ENCODE measurements at regions not wholly inside any gene's neighbourhood (a gene's known extent, or its start where the extent isn't known, plus 50 kb on each side); places are given as distances from the start of the nearest gene placed in this dataset.

DNA sequence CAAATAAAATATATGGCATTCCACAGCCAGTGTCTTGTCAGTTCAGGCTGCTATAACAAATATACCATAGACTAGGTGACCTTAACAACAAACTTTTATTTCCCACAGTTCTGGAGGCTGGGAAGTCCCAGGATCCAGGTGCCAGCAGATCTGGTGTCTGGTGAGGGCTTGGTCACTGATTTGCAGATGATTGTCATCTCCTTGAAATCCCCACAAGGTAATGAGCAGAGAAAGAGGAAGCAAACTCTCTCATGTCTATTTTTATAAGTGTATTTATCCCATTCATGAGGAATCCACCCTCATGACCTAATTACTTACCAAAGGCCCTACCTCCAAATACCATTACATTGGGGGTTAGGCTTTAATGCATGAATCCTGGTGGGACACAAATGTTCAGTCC lies 663.2 kb downstream of the TLR4 start:
- no peaks in the 10 kb centered on the region for H3K27me3 ChIP-seq (ENCODE audit: control insufficient read depth in 2 of 2, insufficient read depth in 2 of 2, low read length in 2 of 2)
- peaks cover 0 to 4% of the 10 kb centered on the region in 2 donors for H3K9me3 ChIP-seq (ENCODE audit: control insufficient read depth in 2 of 2, low read length in 2 of 2)
- no peaks in the 10 kb centered on the region for H3K4me1 ChIP-seq (ENCODE audit: control insufficient read depth in 2 of 2, insufficient read depth in 2 of 2, low read length in 2 of 2)
- H3K36me3 ChIP-seq (ENCODE audit: control insufficient read depth in 2 of 2, insufficient read depth in 2 of 2, low read length in 2 of 2): no peaks in the 10 kb centered on the region
- H3K4me3 ChIP-seq (ENCODE audit: low read length in 2 of 2): no peak overlapping the region
- no peak overlapping the region for H3K9ac ChIP-seq (ENCODE audit: low read depth in 1 of 2, low read length in 2 of 2)
- H3K27ac ChIP-seq (ENCODE audit: low read depth in 2 of 2, low read length in 2 of 2): no peak overlapping the region

GRCh38 chr9:118384531-118385100 lies 680.4 kb downstream of the TLR4 start:
- no peaks in the 10 kb centered on the region for H3K9me3 ChIP-seq (ENCODE audit: control insufficient read depth in 2 of 2, low read length in 2 of 2)
- H3K27ac ChIP-seq (ENCODE audit: low read depth in 2 of 2, low read length in 2 of 2): no peak overlapping the region
- no peaks in the 10 kb centered on the region for H3K36me3 ChIP-seq (ENCODE audit: control insufficient read depth in 2 of 2, insufficient read depth in 2 of 2, low read length in 2 of 2)
- no peak overlapping the region for H3K4me3 ChIP-seq (ENCODE audit: low read length in 2 of 2)
- H3K27me3 ChIP-seq (ENCODE audit: control insufficient read depth in 2 of 2, insufficient read depth in 2 of 2, low read length in 2 of 2): no peaks in the 10 kb centered on the region
- no peak overlapping the region for H3K9ac ChIP-seq (ENCODE audit: low read depth in 1 of 2, low read length in 2 of 2)
- no peaks in the 10 kb centered on the region for H3K4me1 ChIP-seq (ENCODE audit: control insufficient read depth in 2 of 2, insufficient read depth in 2 of 2, low read length in 2 of 2)

DNA sequence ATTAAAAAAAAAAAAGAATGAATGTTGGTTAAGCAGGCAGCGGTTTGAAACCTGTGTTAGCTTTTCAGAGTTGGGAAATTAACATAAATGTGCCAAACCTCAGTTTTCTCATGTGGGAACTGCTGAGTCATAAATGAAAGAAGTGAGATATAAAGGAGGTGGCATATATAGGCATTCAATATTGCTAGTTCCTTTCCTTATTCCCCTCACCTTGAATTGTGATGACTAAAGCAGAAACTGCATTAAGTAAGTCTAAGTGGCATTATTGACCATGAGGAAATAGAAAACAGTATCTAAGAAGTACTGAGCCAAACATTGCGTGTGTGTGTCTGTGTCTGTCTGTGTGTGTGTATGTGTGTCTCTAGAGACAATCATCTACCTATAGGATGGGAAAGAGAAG lies 691.2 kb downstream of the TLR4 start:
- Histone ChIP-seq H3K9me3 (ENCODE audit: control insufficient read depth in 2 of 2, low read length in 2 of 2) (peaks cover 0 to 2% of the 10 kb centered on the region in 2 donors), H3K4me1 (ENCODE audit: control insufficient read depth in 2 of 2, insufficient read depth in 2 of 2, low read length in 2 of 2) (no peaks in the 10 kb centered on the region), H3K36me3 (ENCODE audit: control insufficient read depth in 2 of 2, insufficient read depth in 2 of 2, low read length in 2 of 2) (no peaks in the 10 kb centered on the region), H3K27me3 (ENCODE audit: control insufficient read depth in 2 of 2, insufficient read depth in 2 of 2, low read length in 2 of 2) (no peaks in the 10 kb centered on the region), H3K4me3 (ENCODE audit: low read length in 2 of 2) (no peak overlapping the region), H3K27ac (ENCODE audit: low read depth in 2 of 2, low read length in 2 of 2) (no peak overlapping the region), H3K9ac (ENCODE audit: low read depth in 1 of 2, low read length in 2 of 2) (no peak overlapping the region)

GRCh38 chr9:118401546-118401945 lies 697.3 kb downstream of the TLR4 start:
- no peak overlapping the region for H3K9ac ChIP-seq (ENCODE audit: low read depth in 1 of 2, low read length in 2 of 2)
- no peaks in the 10 kb centered on the region for H3K36me3 ChIP-seq (ENCODE audit: control insufficient read depth in 2 of 2, insufficient read depth in 2 of 2, low read length in 2 of 2)
- no peak overlapping the region for H3K4me3 ChIP-seq (ENCODE audit: low read length in 2 of 2)
- H3K4me1 ChIP-seq (ENCODE audit: control insufficient read depth in 2 of 2, insufficient read depth in 2 of 2, low read length in 2 of 2): no peaks in the 10 kb centered on the region
- H3K9me3 ChIP-seq (ENCODE audit: control insufficient read depth in 2 of 2, low read length in 2 of 2): peaks cover 0 to 2% of the 10 kb centered on the region in 2 donors
- H3K27ac ChIP-seq (ENCODE audit: low read depth in 2 of 2, low read length in 2 of 2): no peak overlapping the region
- H3K27me3 ChIP-seq (ENCODE audit: control insufficient read depth in 2 of 2, insufficient read depth in 2 of 2, low read length in 2 of 2): no peaks in the 10 kb centered on the region

DNA sequence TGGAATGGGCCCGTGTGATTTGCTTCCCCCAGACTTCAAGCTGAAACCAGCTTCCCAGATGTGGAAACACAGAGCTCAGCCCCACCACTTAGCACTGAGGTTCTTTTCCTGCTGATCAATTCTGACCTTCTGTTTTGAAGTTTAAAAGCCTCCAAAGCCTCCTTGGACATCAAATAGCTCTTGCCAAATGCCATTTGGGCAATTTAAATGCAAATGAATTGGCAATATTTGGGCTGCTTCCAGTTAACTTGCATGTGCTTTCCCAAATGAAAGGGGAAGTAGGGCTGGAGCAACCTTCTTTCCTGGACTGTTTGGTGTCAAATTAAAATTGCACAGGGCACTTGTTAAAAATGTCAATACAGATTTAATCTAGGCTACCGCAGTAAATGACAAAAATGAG lies 710.5 kb downstream of the TLR4 start:
- no peak overlapping the region for H3K27ac ChIP-seq (ENCODE audit: low read depth in 2 of 2, low read length in 2 of 2)
- no peak overlapping the region for H3K4me3 ChIP-seq (ENCODE audit: low read length in 2 of 2)
- no peaks in the 10 kb centered on the region for H3K36me3 ChIP-seq (ENCODE audit: control insufficient read depth in 2 of 2, insufficient read depth in 2 of 2, low read length in 2 of 2)
- no peaks in the 10 kb centered on the region for H3K27me3 ChIP-seq (ENCODE audit: control insufficient read depth in 2 of 2, insufficient read depth in 2 of 2, low read length in 2 of 2)
- no peak overlapping the region for H3K9ac ChIP-seq (ENCODE audit: low read depth in 1 of 2, low read length in 2 of 2)
- H3K4me1 ChIP-seq (ENCODE audit: control insufficient read depth in 2 of 2, insufficient read depth in 2 of 2, low read length in 2 of 2): peaks cover 0 to 4% of the 10 kb centered on the region in 2 donors
- no peaks in the 10 kb centered on the region for H3K9me3 ChIP-seq (ENCODE audit: control insufficient read depth in 2 of 2, low read length in 2 of 2)

DNA sequence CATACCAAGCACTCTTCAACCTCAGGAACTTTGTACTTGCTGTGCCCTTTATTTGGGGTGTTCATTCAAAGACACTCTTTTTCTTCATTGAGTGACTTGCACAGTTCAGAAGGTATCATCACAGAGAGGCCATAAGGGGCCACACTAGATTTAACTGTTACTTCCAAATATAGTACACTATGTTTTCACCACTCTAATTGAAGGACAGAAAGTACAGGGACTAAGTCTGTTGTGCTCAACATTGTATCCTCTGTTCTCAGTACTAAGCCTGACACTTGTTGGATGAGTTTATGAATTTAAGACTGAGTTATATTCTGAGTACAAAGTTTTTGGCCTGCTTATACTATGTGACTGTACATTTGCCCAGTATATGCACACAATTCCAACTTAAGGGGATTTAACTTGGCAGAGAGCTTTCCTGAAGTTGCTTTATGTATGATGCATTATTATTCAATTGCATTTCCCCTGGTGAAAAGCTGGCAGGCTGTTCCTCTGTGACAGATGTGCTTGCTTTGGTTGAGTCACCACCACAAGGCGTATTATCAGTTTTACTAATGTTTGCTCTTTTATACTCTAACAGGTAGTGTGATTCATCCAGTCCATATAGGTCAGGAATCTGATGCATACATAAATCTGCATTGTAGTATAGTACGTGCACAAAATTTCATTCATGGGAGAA lies 714.8 kb downstream of the TLR4 start:
- no peaks in the 10 kb centered on the region for H3K36me3 ChIP-seq (ENCODE audit: control insufficient read depth in 2 of 2, insufficient read depth in 2 of 2, low read length in 2 of 2)
- H3K27me3 ChIP-seq (ENCODE audit: control insufficient read depth in 2 of 2, insufficient read depth in 2 of 2, low read length in 2 of 2): no peaks in the 10 kb centered on the region
- H3K9ac ChIP-seq (ENCODE audit: low read depth in 1 of 2, low read length in 2 of 2): no peak overlapping the region
- no peak overlapping the region for H3K4me3 ChIP-seq (ENCODE audit: low read length in 2 of 2)
- H3K9me3 ChIP-seq (ENCODE audit: control insufficient read depth in 2 of 2, low read length in 2 of 2): no peaks in the 10 kb centered on the region
- H3K4me1 ChIP-seq (ENCODE audit: control insufficient read depth in 2 of 2, insufficient read depth in 2 of 2, low read length in 2 of 2): peaks cover 0 to 5% of the 10 kb centered on the region in 2 donors
- no peak overlapping the region for H3K27ac ChIP-seq (ENCODE audit: low read depth in 2 of 2, low read length in 2 of 2)

DNA sequence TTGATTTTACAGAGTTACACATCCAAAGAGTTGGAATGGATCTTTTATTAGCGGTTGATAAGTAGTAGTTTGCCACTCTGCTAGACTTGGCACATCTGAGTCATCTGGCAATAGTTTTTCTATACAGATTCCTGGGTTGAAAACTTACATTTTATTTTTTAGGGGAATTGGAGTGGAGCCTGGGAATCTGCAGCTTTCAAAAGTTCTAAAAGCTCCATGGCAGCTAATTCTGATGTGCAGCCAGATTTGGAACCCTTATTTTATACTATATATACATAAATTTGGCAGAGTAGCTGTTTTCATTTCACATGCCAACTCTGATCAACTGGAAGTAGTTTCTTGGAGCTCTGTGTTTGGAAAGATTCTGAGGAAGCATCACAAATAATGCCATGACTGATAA lies 715.5 kb downstream of the TLR4 start:
- H3K4me3 ChIP-seq (ENCODE audit: low read length in 2 of 2): no peak overlapping the region
- no peak overlapping the region for H3K9ac ChIP-seq (ENCODE audit: low read depth in 1 of 2, low read length in 2 of 2)
- no peaks in the 10 kb centered on the region for H3K27me3 ChIP-seq (ENCODE audit: control insufficient read depth in 2 of 2, insufficient read depth in 2 of 2, low read length in 2 of 2)
- peaks cover 0 to 5% of the 10 kb centered on the region in 2 donors for H3K4me1 ChIP-seq (ENCODE audit: control insufficient read depth in 2 of 2, insufficient read depth in 2 of 2, low read length in 2 of 2)
- no peaks in the 10 kb centered on the region for H3K36me3 ChIP-seq (ENCODE audit: control insufficient read depth in 2 of 2, insufficient read depth in 2 of 2, low read length in 2 of 2)
- no peaks in the 10 kb centered on the region for H3K9me3 ChIP-seq (ENCODE audit: control insufficient read depth in 2 of 2, low read length in 2 of 2)
- H3K27ac ChIP-seq (ENCODE audit: low read depth in 2 of 2, low read length in 2 of 2): no peak overlapping the region

DNA sequence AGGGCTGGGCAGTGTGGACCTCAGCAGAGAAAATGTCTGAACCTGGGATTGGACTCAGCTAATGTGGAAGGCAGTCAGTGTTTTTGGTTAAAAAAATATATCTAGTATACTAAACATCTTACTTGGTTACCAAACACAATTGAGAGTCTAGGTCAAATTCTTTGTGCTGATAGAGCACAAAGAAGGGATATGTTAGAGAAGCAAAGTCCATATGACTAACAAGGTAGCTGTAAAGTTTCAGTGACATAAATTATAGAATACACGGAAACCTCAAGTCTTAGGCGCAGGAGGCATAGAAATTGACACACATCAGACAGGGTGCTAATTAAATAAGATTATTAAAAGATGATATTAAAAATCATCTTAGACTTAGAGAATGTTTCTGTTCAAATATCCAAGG lies 718.3 kb downstream of the TLR4 start:
- H3K27ac ChIP-seq (ENCODE audit: low read depth in 2 of 2, low read length in 2 of 2): no peak overlapping the region
- H3K36me3 ChIP-seq (ENCODE audit: control insufficient read depth in 2 of 2, insufficient read depth in 2 of 2, low read length in 2 of 2): no peaks in the 10 kb centered on the region
- H3K9ac ChIP-seq (ENCODE audit: low read depth in 1 of 2, low read length in 2 of 2): no peak overlapping the region
- H3K9me3 ChIP-seq (ENCODE audit: control insufficient read depth in 2 of 2, low read length in 2 of 2): no peaks in the 10 kb centered on the region
- no peaks in the 10 kb centered on the region for H3K27me3 ChIP-seq (ENCODE audit: control insufficient read depth in 2 of 2, insufficient read depth in 2 of 2, low read length in 2 of 2)
- H3K4me1 ChIP-seq (ENCODE audit: control insufficient read depth in 2 of 2, insufficient read depth in 2 of 2, low read length in 2 of 2): peaks cover 0 to 5% of the 10 kb centered on the region in 2 donors
- H3K4me3 ChIP-seq (ENCODE audit: low read length in 2 of 2): no peak overlapping the region

DNA sequence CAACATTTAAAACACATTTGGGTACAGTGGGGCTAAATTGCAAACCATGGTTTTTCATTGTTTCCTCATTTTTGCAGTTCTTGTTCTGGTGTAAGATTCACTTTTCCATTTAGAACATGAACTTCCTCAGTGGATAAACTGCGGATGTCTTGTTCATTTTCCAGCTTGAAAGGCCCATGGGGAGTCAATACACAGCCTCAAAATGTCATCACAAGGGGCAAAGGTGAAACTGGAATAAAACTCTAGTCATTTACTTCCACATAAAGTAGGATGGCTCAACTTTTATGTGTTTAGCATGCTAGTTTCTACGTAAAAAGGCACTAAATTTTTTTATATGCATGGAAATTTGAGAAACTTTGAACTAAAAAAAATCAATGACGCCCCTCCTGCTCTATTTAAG lies 718.8 kb downstream of the TLR4 start:
- Histone ChIP-seq H3K9me3 (ENCODE audit: control insufficient read depth in 2 of 2, low read length in 2 of 2) (no peaks in the 10 kb centered on the region), H3K4me3 (ENCODE audit: low read length in 2 of 2) (no peak overlapping the region), H3K27ac (ENCODE audit: low read depth in 2 of 2, low read length in 2 of 2) (no peak overlapping the region), H3K4me1 (ENCODE audit: control insufficient read depth in 2 of 2, insufficient read depth in 2 of 2, low read length in 2 of 2) (peaks cover 0 to 5% of the 10 kb centered on the region in 2 donors), H3K9ac (ENCODE audit: low read depth in 1 of 2, low read length in 2 of 2) (no peak overlapping the region), H3K36me3 (ENCODE audit: control insufficient read depth in 2 of 2, insufficient read depth in 2 of 2, low read length in 2 of 2) (no peaks in the 10 kb centered on the region), H3K27me3 (ENCODE audit: control insufficient read depth in 2 of 2, insufficient read depth in 2 of 2, low read length in 2 of 2) (no peaks in the 10 kb centered on the region)

GRCh38 chr9:118423721-118424120 lies 719.5 kb downstream of the TLR4 start:
- H3K4me1 ChIP-seq (ENCODE audit: control insufficient read depth in 2 of 2, insufficient read depth in 2 of 2, low read length in 2 of 2): peaks cover 0 to 5% of the 10 kb centered on the region in 2 donors

More at GRCh38 chr9:118423721-118424120, 719.5 kb downstream of the TLR4 start:
- H3K36me3 ChIP-seq (ENCODE audit: control insufficient read depth in 2 of 2, insufficient read depth in 2 of 2, low read length in 2 of 2): no peaks in the 10 kb centered on the region
- H3K27ac ChIP-seq (ENCODE audit: low read depth in 2 of 2, low read length in 2 of 2): no peak overlapping the region
- H3K27me3 ChIP-seq (ENCODE audit: control insufficient read depth in 2 of 2, insufficient read depth in 2 of 2, low read length in 2 of 2): no peaks in the 10 kb centered on the region
- no peak overlapping the region for H3K9ac ChIP-seq (ENCODE audit: low read depth in 1 of 2, low read length in 2 of 2)
- no peaks in the 10 kb centered on the region for H3K9me3 ChIP-seq (ENCODE audit: control insufficient read depth in 2 of 2, low read length in 2 of 2)
- H3K4me3 ChIP-seq (ENCODE audit: low read length in 2 of 2): no peak overlapping the region
